Thymus (tissue), 11 donors: ENCODE measurements at regions not wholly inside any gene's neighbourhood (a gene's known extent, or its start where the extent isn't known, plus 50 kb on each side); places are given as distances from the start of the nearest gene placed in this dataset.

ENCODE experiments used
- DNase-seq, 9 donors: peaks; one replicate each; pipeline ENCODE4 v3.0.0-alpha.2; 2013; ENCODE audit warnings: low spot score in 9 of 9, low read depth in 6 of 9, missing footprints in 1 of 9
- H3K27ac ChIP-seq, 2 donors: one replicate each; pipeline ENCODE4 v1.5.1; 2013; ENCODE audit warnings: control low read depth in 1 of 2, low read depth in 1 of 2, low read length in 1 of 2, mild to moderate bottlenecking in 1 of 2, moderate library complexity in 1 of 2
- H3K27me3 ChIP-seq, 2 donors: one replicate each; pipeline ENCODE4 v1.5.1; 2013; ENCODE audit warnings: low read length in 1 of 2; ENCODE audit not compliant: control insufficient read depth in 2 of 2, insufficient read depth in 1 of 2
- H3K36me3 ChIP-seq, 2 donors: one replicate each; pipeline ENCODE4 v1.5.1; 2013; ENCODE audit warnings: low read length in 1 of 2, mild to moderate bottlenecking in 1 of 2, moderate library complexity in 1 of 2; ENCODE audit not compliant: control insufficient read depth in 2 of 2, insufficient read depth in 2 of 2
- H3K4me1 ChIP-seq, 2 donors: one replicate each; pipeline ENCODE4 v1.5.1; 2013; ENCODE audit warnings: low read length in 2 of 2; ENCODE audit not compliant: control insufficient read depth in 2 of 2, insufficient read depth in 2 of 2
- H3K4me3 ChIP-seq, 2 donors: one replicate each; pipeline ENCODE4 v1.5.1; 2013; ENCODE audit warnings: low read length in 2 of 2, control low read depth in 1 of 2, mild to moderate bottlenecking in 1 of 2
- H3K9me3 ChIP-seq, 2 donors: one replicate each; pipeline ENCODE4 v1.5.1; 2013; ENCODE audit warnings: low read length in 1 of 2, mild to moderate bottlenecking in 1 of 2; ENCODE audit not compliant: control insufficient read depth in 2 of 2, insufficient read depth in 1 of 2
- WGBS: extraction: QIAGEN DNeasy Blood & Tissue Kit; methylation state at CpG from one replicate; pipeline ENCODE4 v1.1.7; 2013; 5-methylcytosine and 5-hydroxymethylcytosine counted together
- donor health status: healthy.

GRCh38 chr2:236691799-236692167, 122.2 kb downstream of the ACKR3 start:
- H3K36me3 ChIP-seq, result no peaks in the 10 kb centered on the region
- H3K27ac ChIP-seq, result no peak overlapping the region
- H3K4me3 ChIP-seq, result no peak overlapping the region
- peaks cover 0 to 3% of the 10 kb centered on the region in 2 donors for H3K4me1 ChIP-seq
- DNase-seq, result no peak
- peaks cover 0 to 7% of the 10 kb centered on the region in 2 donors for H3K27me3 ChIP-seq
- no peaks in the 10 kb centered on the region for H3K9me3 ChIP-seq
- WGBS, result 89% methylated on average over 6 of the region's 6 CpGs

- DNase-seq, result no peak
- H3K4me3 ChIP-seq, result no peak overlapping the region
- no peaks in the 10 kb centered on the region for H3K9me3 ChIP-seq
- 95% methylated on average over 7 of the region's 7 CpGs for WGBS
- no peak overlapping the region for H3K27ac ChIP-seq
- peaks cover 0 to 7% of the 10 kb centered on the region in 2 donors for H3K27me3 ChIP-seq
- H3K36me3 ChIP-seq, result no peaks in the 10 kb centered on the region
- H3K4me1 ChIP-seq, result peaks cover 0 to 3% of the 10 kb centered on the region in 2 donors
Observed at GRCh38 chr2:236692937-236693336, 123.3 kb downstream of the ACKR3 start.

- DNase-seq, result no peak
- no peaks in the 10 kb centered on the region for H3K9me3 ChIP-seq
- no peak overlapping the region for H3K4me3 ChIP-seq
- H3K27me3 ChIP-seq, result peaks cover 0 to 7% of the 10 kb centered on the region in 2 donors
- H3K36me3 ChIP-seq, result no peaks in the 10 kb centered on the region
- WGBS, result 91% methylated on average over 4 of the region's 4 CpGs
- H3K27ac ChIP-seq, result no peak overlapping the region
- H3K4me1 ChIP-seq, result peaks cover 0 to 3% of the 10 kb centered on the region in 2 donors
Observed at GRCh38 chr2:236693531-236693930, 123.9 kb downstream of the ACKR3 start.

GRCh38 chr2:236694146-236694888, 124.7 kb downstream of the ACKR3 start:
- 87% methylated on average over 10 of the region's 10 CpGs for WGBS
- DNase-seq, result no peak
- H3K36me3 ChIP-seq, result no peaks in the 10 kb centered on the region
- peaks cover 0 to 2% of the 10 kb centered on the region in 2 donors for H3K27me3 ChIP-seq
- peaks cover 0 to 3% of the 10 kb centered on the region in 2 donors for H3K4me1 ChIP-seq
- no peaks in the 10 kb centered on the region for H3K9me3 ChIP-seq
- H3K27ac ChIP-seq, result no peak overlapping the region
- no peak overlapping the region for H3K4me3 ChIP-seq

GRCh38 chr2:236696834-236697233, 127.2 kb downstream of the ACKR3 start:
- H3K9me3 ChIP-seq, result no peaks in the 10 kb centered on the region
- H3K4me1 ChIP-seq, result peaks cover 0 to 2% of the 10 kb centered on the region in 2 donors
- no peak overlapping the region for H3K4me3 ChIP-seq
- no peak for DNase-seq
- H3K27me3 ChIP-seq, result no peaks in the 10 kb centered on the region
- WGBS, result 64% methylated on average over 3 of the region's 3 CpGs
- no peak overlapping the region for H3K27ac ChIP-seq
- no peaks in the 10 kb centered on the region for H3K36me3 ChIP-seq

GRCh38 chr2:236698016-236698627, 128.5 kb downstream of the ACKR3 start:
- H3K4me1 ChIP-seq, result no peaks in the 10 kb centered on the region
- H3K36me3 ChIP-seq, result no peaks in the 10 kb centered on the region
- WGBS, result 94% methylated on average over 8 of the region's 8 CpGs
- no peaks in the 10 kb centered on the region for H3K9me3 ChIP-seq
- DNase-seq, result no peak
- H3K4me3 ChIP-seq, result no peak overlapping the region
- H3K27me3 ChIP-seq, result no peaks in the 10 kb centered on the region
- no peak overlapping the region for H3K27ac ChIP-seq

GRCh38 chr2:236700703-236701102, 131.1 kb downstream of the ACKR3 start:
- Histone ChIP-seq H3K27ac (no peak overlapping the region), H3K36me3 (no peaks in the 10 kb centered on the region), H3K4me3 (no peak overlapping the region), H3K27me3 (no peaks in the 10 kb centered on the region), H3K9me3 (no peaks in the 10 kb centered on the region), H3K4me1 (no peaks in the 10 kb centered on the region)
- DNase-seq, result no peak
- 95% methylated on average over 4 of the region's 4 CpGs for WGBS

- Histone ChIP-seq H3K27me3 (no peaks in the 10 kb centered on the region), H3K27ac (no peak overlapping the region), H3K9me3 (no peaks in the 10 kb centered on the region), H3K4me3 (no peak overlapping the region), H3K4me1 (no peaks in the 10 kb centered on the region), H3K36me3 (no peaks in the 10 kb centered on the region)
- DNase-seq, result no peak
- WGBS, result 84% methylated on average over 14 of the region's 14 CpGs
Observed at GRCh38 chr2:236702657-236703372, 133.2 kb downstream of the ACKR3 start.

GRCh38 chr2:236703373-236703709, 133.7 kb downstream of the ACKR3 start:
- Histone ChIP-seq H3K9me3 (no peaks in the 10 kb centered on the region), H3K4me3 (no peak overlapping the region), H3K4me1 (no peaks in the 10 kb centered on the region), H3K27me3 (no peaks in the 10 kb centered on the region), H3K36me3 (no peaks in the 10 kb centered on the region), H3K27ac (no peak overlapping the region)
- 98% methylated on average over 2 of the region's 2 CpGs for WGBS
- no peak for DNase-seq
